ENCODE measurements at regions not wholly inside any gene's neighbourhood (a gene's known extent, or its start where the extent isn't known, plus 50 kb on each side); places are given as distances from the start of the nearest gene placed in this dataset.
"Not testable (repeated sequence)": the region's sequence is repeated elsewhere in the genome, so short reads cannot be mapped to it uniquely, and the experiment has no call there.

GRCh38 chr6:4488389-4488788 lies 287.8 kb upstream of the CDYL start:
- DNase-seq = no peak

- no peak for DNase-seq
Observed at GRCh38 chr6:4487538-4487937, 288.7 kb upstream of the CDYL start.

DNA sequence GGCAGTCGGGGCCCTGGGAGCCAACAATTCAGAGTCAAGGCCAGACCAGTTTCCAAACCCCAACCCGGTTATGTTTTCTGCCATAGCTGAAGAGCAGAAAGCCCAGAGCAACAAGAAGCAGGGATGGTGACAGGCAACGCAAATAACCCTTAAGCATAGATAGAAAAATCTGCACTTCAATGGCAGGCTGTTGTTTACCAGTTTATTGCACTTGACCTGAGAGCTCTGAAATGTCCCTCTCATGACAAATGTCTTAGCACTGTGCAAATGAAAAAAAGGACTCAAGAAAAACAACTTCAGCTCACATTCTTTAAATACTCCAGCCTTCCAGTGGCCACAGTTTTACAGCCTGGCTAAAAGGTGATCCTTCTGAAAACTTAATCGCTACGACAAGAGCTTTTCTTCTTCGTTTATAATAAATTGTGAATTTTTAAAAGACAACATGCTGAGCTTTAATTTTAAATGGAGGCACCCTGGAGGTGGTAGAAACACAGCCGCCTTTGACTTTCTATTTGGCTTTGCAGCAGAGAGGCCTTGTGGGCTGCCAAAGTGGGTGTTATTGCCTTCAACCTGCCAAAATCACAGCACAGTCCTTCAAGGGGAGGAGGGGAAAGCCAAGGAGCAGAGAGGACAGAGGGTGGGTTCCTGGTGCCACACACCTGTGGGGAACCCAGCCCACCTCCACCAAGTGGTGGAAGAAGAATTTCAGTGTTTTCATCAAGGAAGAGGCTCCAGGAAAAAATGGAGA lies 289.5 kb upstream of the CDYL start:
- DNase-seq = no peak

DNA sequence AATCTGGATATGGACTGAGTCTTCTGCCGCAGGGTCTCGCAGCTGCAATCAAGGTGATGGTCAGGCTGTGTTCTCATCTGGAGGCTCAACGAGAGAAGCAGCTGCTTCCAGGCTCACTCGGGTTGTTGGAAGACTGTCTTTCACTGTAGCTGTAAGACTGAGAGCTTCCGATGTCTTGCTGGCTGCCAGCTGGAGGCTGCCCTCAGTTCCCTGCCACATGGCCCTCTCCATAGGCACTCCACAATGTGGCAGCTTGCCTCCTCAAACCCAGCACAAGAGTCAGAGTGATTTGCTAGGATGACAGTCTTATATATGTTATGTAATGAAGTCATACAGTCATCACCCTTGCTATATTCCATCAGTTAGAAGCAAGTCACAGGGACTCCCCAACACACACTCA lies 290.5 kb upstream of the CDYL start:
- DNase-seq = no peak

DNA sequence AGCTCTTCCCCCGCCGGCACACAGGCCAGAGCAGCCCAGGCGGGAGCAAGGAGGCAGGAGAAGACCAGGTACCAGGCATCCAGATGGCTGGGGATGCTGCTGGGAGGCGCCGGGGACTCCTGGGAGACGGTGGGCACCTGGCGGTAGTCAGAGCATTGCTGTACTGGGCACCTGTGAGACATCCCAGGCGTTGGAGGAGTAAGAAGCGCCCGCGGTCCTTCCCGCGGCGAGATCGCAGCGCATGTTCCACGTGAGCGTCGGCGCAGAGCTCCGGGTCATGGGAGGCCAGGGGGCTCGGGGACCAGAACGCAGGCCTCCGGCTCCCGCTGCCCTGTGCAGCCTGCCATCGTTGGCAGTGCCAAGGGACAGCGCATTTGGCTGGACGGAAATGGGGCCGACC lies 293.7 kb upstream of the CDYL start:
- no peak for DNase-seq

DNA sequence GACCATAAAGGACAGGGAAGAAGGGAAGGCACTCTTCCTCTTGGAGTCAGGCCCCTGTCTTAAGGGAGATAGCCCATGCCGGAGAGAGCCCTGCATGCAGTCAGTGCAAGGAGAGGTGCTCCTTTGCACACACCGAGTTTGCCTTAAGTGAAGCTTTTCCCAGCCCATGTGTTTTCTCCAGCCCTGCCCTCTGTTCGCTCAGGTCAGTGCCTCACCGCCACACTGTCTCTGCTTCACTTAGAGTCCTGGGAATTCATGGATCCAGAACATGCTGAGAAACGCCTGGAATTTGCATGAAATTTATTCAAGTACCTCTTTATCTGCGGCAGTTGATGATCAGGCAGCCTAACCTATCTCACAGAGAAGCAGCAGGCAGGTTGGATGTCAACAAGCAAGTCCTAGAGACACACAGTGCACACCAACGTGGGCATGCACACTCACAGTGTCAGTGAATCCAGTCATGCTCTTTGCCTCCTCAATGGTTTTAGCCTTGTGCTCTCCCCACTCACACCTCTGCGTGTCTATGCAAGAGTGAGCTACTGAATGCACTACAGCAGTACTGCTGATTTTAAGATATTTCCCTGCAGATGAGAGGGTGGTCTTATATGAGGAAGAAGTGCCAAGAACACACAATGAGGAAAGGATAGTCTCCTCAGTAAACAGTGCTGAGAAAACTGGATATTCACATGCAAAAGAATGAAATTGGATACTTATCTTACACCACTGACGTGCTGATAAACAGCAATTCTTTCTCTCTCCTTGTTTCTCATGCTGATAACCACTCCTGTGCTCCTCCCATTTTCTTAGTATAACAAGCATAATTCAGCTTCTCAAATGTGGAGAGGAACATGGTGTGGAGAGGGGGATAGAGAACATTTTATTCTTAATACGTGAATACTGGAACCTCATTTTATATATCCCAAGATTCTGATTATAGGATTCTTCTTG lies 295.1 kb upstream of the CDYL start:
- DNase-seq = no peak

DNA sequence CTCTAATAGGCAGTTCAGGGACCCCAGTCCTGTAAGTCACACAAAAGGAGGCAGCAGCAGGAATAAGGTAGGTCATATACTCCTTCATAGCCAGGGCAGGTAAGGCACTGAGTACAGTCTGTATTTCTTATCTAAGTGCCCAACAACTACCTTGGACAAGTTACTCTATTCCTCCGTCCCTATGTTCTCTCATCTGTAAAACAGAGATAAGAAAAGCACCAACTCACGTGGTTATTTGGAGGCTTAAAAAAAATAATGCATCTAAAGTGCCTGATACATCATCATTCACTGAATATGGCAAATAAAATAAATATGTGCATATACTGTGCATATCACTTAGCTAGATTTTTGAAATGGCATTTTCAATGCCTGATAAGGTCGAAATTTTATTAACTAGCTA lies 298.1 kb upstream of the CDYL start:
- DNase-seq = no peak

- no peak for DNase-seq
Observed at GRCh38 chr6:4474810-4475209, 301.4 kb upstream of the CDYL start.

DNA sequence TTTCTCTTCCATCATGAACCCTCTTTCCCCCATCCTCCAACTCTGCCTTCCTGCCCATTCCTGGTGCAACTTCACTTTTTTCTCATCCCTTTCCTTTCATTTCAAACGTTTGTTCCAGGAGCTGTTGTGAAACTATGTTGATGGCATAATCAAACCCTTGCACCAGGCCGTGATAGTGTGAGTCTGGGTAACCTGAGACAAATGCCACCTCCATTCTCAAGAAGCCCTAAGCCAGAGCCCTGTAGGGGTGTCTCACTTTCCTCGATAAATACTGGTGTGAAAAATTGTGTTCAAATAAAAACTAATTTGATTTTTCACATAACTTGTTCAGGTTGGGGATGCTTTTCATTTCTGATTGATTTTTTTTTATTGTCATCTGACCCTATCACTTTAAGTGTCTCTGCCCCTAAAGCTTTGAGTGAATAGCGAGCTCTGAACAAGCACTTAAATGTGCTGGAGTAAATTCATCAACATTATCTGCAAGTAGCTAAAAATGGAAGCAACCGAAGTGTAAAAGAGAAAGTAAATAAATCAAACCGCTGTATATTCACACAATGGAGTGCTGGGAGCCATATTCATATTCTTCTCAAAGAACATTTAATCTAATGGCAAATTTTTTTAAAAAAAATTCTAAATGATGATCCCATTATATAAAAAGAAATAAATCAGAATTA lies 303.1 kb upstream of the CDYL start:
- DNase-seq = no peak

DNA sequence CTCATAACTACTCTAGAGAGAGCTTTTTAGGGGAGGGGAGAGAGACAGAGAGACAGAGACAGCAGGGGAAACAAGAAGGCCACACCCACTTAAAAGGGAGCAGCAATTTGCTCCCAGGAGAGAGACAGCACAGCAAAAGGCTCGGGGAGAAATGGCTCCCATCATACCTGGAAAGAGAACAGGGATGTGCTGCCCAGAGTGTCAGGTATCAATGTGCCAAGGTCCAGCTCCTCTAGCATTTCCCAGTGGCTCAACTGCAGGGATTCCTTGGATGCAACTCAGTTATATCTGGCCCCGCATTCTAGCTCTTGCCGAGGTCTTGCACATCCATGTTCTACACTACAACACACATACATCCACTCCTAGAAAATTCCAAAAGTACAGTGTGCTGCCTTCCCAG lies 304.0 kb upstream of the CDYL start:
- no peak for DNase-seq

GRCh38 chr6:4471515-4471914 lies 304.7 kb upstream of the CDYL start:
- DNase-seq = not testable (repeated sequence)

- no peak for DNase-seq
Observed at GRCh38 chr6:4470698-4471210, 305.4 kb upstream of the CDYL start.

DNA sequence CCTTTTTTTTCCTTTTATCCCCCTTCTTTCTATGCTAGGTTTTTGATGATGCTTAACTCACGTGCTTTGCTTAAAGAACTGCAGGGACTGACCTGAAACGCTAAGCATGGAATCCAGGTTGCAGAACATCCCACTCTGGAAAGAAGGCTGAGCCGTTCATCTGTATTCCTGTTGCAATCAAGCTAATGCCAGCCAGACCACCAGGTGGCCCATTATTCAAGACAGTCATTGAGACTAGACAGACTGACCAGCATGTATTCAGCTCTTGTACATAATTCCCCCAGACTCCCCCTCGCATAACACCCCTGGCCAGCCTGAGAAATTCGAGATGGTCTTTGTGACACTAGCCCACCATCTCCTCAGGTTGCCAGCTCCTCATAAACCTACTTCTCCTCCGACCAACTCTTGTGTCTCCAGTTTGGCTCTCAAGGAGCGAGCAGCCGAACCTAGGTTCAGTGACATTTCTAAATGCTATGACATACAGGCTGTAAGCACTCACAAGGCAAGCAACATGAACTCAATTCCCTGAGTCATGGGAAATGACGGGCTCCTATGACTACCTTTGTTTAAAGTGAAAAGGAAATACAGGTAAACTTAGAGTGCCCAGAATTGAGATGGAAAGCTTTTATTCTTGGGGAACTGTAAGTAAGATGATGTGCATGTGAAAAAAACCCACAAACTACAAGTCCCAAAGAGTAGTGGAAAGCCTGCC lies 309.3 kb upstream of the CDYL start:
- DNase-seq = no peak

DNA sequence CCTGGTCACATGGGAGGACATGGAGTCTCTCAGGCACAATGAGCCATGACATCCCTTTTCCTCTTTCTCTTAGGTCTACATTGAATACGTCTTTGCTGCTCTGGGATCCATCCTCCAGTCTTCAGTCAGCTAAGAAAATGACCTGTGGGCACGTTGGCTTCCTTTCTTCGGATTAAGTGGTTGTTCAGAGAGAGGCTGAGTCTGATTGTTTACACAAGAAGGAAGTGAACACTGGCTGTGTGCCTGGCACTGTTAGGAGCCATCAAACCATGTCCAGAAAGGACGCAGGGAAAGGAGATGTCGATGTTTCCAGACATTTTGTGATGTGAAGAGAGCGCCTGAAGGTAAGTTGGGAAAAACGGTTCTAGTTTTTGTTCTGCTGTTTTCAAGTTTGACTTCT lies 309.9 kb upstream of the CDYL start:
- DNase-seq = no peak

GRCh38 chr6:4464638-4465037 lies 311.6 kb upstream of the CDYL start:
- no peak for DNase-seq

- DNase-seq = no peak
Observed at GRCh38 chr6:4463236-4463635, 313.0 kb upstream of the CDYL start.

- DNase-seq = no peak
Observed at GRCh38 chr6:4460586-4461475, 315.4 kb upstream of the CDYL start.

DNA sequence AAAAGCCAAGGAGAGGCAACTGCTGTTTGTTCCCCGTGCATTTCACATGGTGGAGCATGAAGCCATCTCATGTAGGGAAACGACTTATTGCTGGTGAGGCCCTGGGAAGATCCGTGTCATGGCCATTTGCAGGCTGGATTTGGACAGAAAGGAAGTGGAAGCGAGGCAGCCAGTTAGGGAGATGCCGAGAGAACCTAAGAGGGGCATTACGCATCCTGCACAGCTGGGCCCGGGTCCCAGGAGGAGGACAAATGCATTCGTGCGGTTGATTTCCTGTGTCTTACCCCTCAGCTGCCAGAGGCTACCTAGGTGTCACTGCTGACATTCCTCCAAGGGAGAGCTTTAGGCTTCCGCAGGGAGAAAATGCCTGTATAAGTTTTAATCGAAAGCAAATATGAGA lies 316.2 kb upstream of the CDYL start:
- DNase-seq = no peak

GRCh38 chr6:4459032-4459431 lies 317.2 kb upstream of the CDYL start:
- DNase-seq = no peak

DNA sequence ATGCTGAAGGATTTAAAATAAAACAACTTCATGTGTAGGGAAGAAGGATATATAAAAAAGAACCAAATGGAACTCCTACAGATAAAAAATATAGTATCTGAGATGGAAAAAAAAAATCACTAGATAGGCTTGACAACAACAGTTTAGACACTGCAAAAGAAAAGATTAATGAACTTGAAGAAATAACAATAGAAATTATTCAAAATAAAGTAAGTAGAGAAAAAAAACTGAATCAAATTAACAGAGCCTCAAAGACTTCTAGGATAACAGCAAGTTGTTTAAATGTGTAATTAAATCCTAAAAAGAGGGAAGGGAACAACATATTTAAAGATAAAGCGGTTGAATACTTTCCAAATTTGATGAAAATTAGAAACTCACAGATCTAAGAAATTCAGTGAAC lies 316.3 kb upstream of the ECI2 start:
- no peak for DNase-seq

- DNase-seq = no peak
Observed at GRCh38 chr6:4451081-4451480, 315.7 kb upstream of the ECI2 start.

DNA sequence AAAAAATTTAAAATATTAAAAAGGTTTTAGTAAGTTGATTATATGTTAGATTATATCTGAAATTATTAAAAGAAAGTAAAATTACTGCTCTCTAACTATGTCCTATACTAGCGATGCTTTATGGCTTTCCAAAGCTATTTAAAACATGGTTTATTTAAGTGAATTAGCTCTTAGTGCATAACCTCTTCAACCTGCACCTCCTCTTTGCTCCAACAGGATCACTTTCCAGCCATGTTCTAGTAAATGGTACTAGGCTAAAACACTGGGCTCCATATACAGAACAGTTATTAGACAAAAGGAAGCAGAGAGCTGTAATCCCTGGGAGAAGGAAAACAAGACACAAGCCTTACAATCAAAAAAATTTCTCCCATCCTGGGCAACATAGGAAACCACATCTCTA lies 314.9 kb upstream of the ECI2 start:
- DNase-seq = no peak

All from T-helper 2 cell (primary cell).